Activated naive CD8-positive, alpha-beta T cell (primary cell): ENCODE measurements at regions not wholly inside any gene's neighbourhood (a gene's known extent, or its start where the extent isn't known, plus 50 kb on each side); places are given as distances from the start of the nearest gene placed in this dataset.

ENCODE experiments used
- H3K27ac Mint-ChIP-seq: one replicate; pipeline ENCODE4 v1.8.0; 2021; ENCODE audit warnings: mixed read lengths
- H3K27me3 Mint-ChIP-seq: one replicate; pipeline ENCODE4 v1.8.0; 2021; ENCODE audit warnings: mixed read lengths
- H3K36me3 Mint-ChIP-seq: one replicate; pipeline ENCODE4 v1.8.0; 2021; ENCODE audit warnings: mixed read lengths
- H3K4me1 Mint-ChIP-seq: one replicate; pipeline ENCODE4 v1.8.0; 2021; ENCODE audit warnings: low read depth, mixed read lengths
- H3K4me3 Mint-ChIP-seq: one replicate; pipeline ENCODE4 v1.8.0; 2021; ENCODE audit warnings: mild to moderate bottlenecking, mixed read lengths
- H3K9me3 Mint-ChIP-seq: one replicate; pipeline ENCODE4 v1.8.0; 2021; ENCODE audit warnings: low read depth, mixed read lengths

DNA sequence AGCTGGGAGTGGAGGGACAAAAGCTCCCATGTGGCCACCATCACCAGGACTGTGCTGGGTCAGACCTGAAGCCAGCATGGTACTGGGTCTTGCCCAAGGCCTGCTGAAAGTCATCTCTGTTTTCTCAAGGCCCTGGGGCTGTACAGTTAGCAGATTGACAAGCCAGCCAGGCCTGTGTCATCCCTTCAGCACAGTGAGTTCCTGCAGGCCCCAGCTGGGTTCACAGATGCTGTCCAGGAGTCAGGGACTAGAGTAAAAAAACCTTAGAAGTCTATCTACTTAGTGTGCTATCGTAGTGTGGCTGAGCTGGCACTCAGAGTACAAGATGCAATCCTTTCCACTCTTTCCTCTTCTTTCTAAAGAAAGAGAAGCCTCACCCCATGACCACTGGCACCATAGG, 246.0 kb upstream of the NAALADL2 start:
- Mint-ChIP-seq H3K36me3 (no peaks in the 10 kb centered on the region), H3K4me1 (no peaks in the 10 kb centered on the region), H3K27me3 (no peaks in the 10 kb centered on the region), H3K9me3 (peaks cover 4% of the 10 kb centered on the region), H3K27ac (no peak overlapping the region), H3K4me3 (no peak overlapping the region)

DNA sequence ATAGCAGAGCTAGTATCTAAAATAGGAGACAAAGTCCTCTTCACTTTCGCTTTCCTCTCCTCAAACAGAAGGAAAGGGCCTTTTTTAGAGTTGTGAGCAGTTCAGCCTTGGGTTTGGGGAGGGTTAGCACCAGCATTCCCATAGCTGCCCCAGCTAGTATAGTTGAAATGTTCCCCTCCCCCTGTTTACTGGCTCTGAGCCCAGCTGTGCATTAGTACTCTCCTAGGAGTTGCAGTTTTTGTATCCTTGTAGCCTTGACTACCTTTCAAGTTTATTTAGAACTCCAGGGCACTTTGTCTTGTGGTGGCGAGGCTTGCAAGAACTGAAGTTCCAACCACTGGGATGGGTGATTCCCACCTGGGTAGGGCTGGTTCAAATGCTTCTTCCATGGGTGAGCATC, 245.1 kb upstream of the NAALADL2 start:
- Mint-ChIP-seq H3K4me3 (no peak overlapping the region), H3K36me3 (no peaks in the 10 kb centered on the region), H3K9me3 (peaks cover 4% of the 10 kb centered on the region), H3K27ac (no peak overlapping the region), H3K4me1 (no peaks in the 10 kb centered on the region), H3K27me3 (no peaks in the 10 kb centered on the region)

DNA sequence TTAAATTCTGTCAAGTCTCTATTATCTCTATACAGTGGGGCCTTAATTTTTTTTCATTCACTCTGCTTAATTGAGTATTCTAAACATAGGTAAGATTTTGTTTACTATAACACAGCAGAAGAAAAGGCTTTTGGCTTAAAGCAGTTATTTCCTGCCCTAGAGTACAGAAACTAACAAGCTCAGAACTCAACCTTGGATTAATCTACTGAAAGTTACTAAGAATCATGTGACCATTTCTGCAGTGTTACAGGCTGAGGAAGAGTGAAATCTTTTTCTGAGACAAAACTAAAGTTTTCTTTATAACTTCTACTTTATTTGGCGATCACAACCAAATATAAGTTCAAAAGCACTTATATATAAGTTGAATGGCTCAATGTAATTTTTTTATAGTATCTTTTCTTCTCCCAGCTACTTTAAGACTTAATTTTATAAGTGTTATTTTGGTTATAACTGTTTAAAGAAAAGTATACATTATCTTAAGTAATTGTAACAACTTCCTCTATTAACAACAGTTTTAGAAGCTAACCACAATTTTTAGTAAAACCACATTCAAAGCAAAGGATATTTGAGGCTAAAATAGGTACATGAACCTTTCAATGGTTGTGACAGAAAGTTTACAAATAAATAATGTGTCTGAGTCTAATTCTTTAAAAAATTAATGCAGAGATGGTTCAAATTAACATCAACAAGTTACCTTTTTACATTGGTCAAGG, 240.6 kb upstream of the NAALADL2 start:
- Mint-ChIP-seq H3K4me3 (no peak overlapping the region), H3K36me3 (peaks cover 2% of the 10 kb centered on the region), H3K4me1 (no peaks in the 10 kb centered on the region), H3K9me3 (no peaks in the 10 kb centered on the region), H3K27me3 (no peaks in the 10 kb centered on the region), H3K27ac (no peak overlapping the region)

DNA sequence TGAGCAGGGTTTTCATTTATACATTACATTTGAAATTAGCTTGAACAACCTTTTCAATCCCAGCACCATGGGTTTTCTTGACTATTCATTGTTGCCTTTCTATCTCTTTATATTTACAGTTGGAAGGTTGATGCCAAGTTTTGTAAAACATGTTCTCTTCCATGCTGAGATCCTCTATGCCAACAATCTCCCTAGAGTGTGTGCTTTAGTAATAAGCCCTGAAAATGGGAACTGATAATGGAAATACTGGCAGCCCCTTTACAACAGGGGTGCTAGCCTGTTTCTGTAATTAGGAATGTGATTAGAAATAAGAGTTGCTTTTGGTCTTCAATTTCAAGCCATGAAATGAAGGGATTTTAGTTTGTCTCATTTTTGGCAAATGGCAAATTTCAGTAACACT, 239.9 kb upstream of the NAALADL2 start:
- Mint-ChIP-seq H3K27me3 (no peaks in the 10 kb centered on the region), H3K4me3 (no peak overlapping the region), H3K27ac (no peak overlapping the region), H3K4me1 (no peaks in the 10 kb centered on the region), H3K36me3 (peaks cover 2% of the 10 kb centered on the region), H3K9me3 (no peaks in the 10 kb centered on the region)

DNA sequence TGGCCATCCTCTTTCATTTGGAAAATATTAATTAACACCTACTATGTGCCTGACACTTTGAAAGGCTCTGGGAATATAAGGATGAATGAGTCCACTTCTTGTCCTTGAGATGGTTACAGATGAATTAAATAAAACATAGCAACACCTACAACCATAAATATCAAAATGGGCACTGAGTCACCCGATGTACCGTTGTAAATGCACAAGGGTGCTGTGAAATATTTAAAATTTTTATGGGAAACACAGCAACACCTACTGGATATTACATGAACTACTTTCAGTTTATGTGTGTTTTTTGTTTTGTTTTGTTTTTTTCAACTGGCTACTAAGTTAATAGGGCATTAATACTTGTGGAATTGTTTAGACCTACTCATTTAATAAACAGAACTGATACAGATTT, 239.0 kb upstream of the NAALADL2 start:
- no peak overlapping the region for H3K4me3 Mint-ChIP-seq
- peaks cover 2% of the 10 kb centered on the region for H3K36me3 Mint-ChIP-seq
- H3K27me3 Mint-ChIP-seq = no peaks in the 10 kb centered on the region
- no peaks in the 10 kb centered on the region for H3K9me3 Mint-ChIP-seq
- H3K4me1 Mint-ChIP-seq = no peaks in the 10 kb centered on the region
- no peak overlapping the region for H3K27ac Mint-ChIP-seq

DNA sequence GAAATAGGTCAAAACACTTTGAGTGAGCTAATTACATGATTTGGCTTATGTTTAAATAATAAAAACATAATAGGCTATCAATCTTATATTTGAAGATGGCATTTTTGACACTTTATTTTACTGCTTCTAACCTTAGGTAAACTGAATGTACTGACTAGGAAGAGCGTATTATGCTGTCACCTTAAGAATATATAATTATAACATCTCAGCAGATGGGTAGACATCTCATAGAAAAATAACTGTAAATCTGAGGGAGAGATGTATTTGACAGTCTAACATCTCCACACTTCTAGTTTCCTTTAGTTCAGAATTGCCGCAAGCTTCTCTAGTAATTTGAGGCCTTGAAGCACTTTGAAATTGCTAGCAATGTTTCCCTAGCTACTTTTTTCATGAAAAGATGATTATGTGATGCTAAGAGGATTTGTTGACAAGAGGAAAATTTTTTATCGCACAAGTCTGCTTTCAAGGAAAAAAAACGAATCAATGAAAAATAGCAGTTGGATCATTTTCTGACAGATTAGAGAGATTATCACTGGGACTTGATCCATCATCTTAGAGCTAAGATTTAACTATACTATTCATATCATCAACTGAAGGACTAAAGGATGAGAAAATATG, 238.2 kb upstream of the NAALADL2 start:
- Mint-ChIP-seq H3K4me3 (no peak overlapping the region), H3K9me3 (no peaks in the 10 kb centered on the region), H3K36me3 (peaks cover 2% of the 10 kb centered on the region), H3K4me1 (no peaks in the 10 kb centered on the region), H3K27me3 (no peaks in the 10 kb centered on the region), H3K27ac (no peak overlapping the region)

DNA sequence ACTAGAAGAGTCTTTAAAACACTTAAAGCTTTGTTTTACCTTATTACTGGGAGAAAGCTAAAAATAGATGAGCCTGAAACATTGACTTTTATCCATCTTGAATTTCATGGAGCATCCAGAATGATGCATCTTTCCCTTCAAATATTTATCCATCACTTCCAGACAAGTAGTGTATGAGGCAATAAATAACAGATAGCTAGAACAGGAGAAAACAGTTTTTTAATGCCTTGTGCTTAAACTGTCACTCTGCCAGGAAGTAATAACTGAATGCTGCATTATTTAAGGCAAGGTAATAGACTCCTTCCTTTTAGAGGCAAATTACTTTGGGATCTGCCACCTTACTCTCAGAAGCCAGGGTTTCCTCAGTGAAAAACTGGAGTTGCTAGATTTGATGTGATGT, 225.8 kb upstream of the NAALADL2 start:
- peaks cover 4% of the 10 kb centered on the region for H3K9me3 Mint-ChIP-seq
- H3K4me3 Mint-ChIP-seq = no peak overlapping the region
- no peaks in the 10 kb centered on the region for H3K36me3 Mint-ChIP-seq
- H3K4me1 Mint-ChIP-seq = no peaks in the 10 kb centered on the region
- H3K27ac Mint-ChIP-seq = no peak overlapping the region
- no peaks in the 10 kb centered on the region for H3K27me3 Mint-ChIP-seq

DNA sequence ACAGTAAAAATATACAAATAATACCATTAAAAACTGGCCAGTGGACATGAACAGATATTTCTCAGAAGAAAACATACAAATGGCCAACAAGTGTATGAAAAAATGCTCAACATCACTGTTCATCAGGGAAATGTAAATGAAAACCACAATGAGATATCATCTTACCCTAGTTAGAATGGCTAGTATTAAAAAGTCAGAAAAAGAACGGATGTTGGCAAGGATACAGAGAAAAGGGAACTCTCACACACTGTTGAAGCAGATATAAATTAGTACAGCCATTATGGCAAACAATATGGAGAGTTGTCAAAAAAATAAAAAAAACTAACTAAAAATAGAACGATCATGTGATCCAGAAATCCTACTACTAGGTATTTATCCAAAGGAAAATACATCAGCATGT, 222.7 kb upstream of the NAALADL2 start:
- H3K9me3 Mint-ChIP-seq = peaks cover 4% of the 10 kb centered on the region
- no peaks in the 10 kb centered on the region for H3K36me3 Mint-ChIP-seq
- H3K4me3 Mint-ChIP-seq = no peak overlapping the region
- no peak overlapping the region for H3K27ac Mint-ChIP-seq
- H3K27me3 Mint-ChIP-seq = no peaks in the 10 kb centered on the region
- H3K4me1 Mint-ChIP-seq = no peaks in the 10 kb centered on the region

DNA sequence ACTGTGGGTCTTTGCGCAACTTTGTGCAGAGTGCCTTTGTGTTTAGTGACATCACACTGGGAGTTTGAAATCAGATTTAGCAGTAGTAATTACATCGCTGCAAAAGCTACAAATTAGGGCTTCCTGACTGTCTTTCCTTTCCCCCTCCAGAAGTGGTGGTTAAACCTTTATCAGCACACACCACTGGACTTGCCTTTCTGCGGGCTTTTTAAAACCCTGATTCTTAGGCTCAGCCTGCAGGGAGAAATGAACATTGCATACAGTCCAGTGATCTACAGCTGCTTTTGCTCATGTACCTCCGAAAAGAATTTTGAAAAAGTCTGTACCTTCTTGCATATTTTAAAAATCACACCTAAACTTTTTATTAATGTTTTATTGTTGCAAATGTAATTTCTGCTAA, 219.7 kb upstream of the NAALADL2 start:
- Mint-ChIP-seq H3K4me1 (no peaks in the 10 kb centered on the region), H3K4me3 (no peak overlapping the region), H3K9me3 (peaks cover 4% of the 10 kb centered on the region), H3K36me3 (no peaks in the 10 kb centered on the region), H3K27ac (no peak overlapping the region), H3K27me3 (no peaks in the 10 kb centered on the region)

DNA sequence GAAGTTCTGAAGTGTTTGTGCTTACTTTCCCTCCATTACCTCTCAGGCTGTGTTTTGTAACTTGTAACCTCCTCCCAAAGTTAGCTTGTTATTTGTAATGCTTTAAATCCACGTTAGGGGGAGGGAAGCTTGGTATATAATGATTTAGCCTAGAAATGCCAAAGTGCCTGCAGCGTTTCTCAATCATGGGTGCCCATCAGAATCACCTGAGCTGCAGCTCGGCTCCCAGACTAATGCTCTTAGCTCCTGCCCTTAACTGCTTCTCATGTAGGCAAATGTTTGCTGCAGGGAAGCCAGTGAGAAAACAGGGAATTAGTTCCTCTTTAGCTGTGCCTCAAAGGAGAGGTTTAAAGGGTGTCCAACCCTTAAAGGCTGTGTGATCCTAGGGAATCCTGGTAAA, 219.2 kb upstream of the NAALADL2 start:
- Mint-ChIP-seq H3K36me3 (no peaks in the 10 kb centered on the region), H3K9me3 (peaks cover 4% of the 10 kb centered on the region), H3K27me3 (no peaks in the 10 kb centered on the region), H3K4me1 (no peaks in the 10 kb centered on the region), H3K4me3 (no peak overlapping the region), H3K27ac (no peak overlapping the region)

DNA sequence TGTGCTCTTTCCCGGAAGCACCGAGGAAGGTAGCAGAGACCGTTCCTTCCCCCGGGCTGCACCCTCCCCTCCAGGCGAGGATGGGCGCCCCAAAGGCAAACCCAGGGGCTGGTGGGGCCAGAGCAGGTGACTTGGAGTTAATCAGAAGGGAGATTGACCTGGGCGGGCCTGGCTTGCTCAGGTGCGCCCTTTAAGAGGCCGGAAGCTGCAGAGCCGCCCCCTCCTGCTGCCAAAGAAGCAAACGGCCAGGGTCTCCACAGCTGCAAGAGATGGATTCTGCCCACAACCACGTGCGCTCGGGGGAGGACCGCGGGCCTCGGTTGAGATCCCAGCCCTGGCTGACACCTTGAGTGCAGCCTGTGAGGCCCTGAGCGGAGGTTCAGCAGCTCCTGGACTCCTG, 218.2 kb upstream of the NAALADL2 start:
- no peaks in the 10 kb centered on the region for H3K4me1 Mint-ChIP-seq
- no peak overlapping the region for H3K4me3 Mint-ChIP-seq
- peaks cover 4% of the 10 kb centered on the region for H3K9me3 Mint-ChIP-seq
- H3K36me3 Mint-ChIP-seq = no peaks in the 10 kb centered on the region
- H3K27me3 Mint-ChIP-seq = no peaks in the 10 kb centered on the region
- no peak overlapping the region for H3K27ac Mint-ChIP-seq

DNA sequence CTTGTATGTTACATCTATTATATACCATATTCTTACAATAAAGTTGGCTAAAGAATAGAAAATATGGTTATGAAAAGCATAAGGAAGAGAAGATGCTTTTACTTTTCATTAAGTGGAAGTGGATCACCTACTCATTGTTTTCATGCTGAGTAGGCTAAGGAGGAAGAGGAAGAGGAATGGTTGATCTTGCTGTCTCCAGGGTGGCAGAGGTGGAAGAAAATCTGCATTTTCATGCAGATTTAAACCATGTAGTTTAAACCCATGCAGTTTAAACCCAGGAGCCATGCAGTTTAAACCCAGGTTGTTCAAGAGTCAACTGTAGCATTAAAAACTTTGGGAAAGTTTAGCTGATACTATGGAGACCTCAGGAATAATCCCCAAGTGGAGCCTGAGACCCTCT, 214.8 kb upstream of the NAALADL2 start:
- H3K27me3 Mint-ChIP-seq = no peaks in the 10 kb centered on the region
- H3K27ac Mint-ChIP-seq = no peak overlapping the region
- no peaks in the 10 kb centered on the region for H3K4me1 Mint-ChIP-seq
- no peaks in the 10 kb centered on the region for H3K9me3 Mint-ChIP-seq
- no peaks in the 10 kb centered on the region for H3K36me3 Mint-ChIP-seq
- H3K4me3 Mint-ChIP-seq = no peak overlapping the region

DNA sequence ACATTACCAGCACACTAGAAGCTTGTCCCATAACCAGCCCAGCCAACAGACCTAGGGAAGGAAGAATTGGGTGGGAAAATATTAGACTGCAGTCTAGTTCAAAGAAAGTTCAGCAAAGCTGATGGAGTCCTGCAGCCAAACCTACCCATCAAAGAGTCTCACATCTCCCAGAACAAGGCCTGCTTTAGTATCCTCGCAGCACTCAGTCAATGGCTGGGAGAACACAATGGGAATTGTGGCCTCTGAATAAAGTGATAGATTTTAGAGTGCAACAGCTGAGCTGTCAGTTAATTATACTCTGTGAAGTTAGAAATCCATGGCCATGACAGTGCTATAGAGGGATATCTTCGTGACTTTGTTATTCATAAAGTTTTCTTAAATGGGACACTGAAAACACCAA, 207.2 kb upstream of the NAALADL2 start:
- no peaks in the 10 kb centered on the region for H3K9me3 Mint-ChIP-seq

DNA sequence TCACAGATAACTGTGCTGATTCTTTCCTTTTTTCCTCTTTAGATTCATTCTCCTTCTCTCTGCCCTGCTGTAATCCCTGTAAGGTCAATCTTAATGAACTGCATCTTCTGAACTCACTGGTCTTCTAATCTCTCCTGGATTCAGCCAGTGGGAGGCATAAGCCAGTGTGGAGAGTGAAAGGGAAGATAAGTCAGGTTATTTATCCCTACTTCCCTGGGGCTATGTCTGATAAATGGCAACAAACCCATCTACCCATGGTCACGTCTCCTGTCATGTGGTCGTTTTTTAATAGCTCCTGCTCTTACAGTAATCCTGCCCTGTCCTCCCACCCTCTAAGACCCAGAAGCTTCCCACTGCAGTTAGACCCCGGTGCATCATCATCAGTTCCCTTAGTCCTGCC, 199.6 kb upstream of the NAALADL2 start:
- H3K4me3 Mint-ChIP-seq = no peak overlapping the region
- H3K27me3 Mint-ChIP-seq = no peaks in the 10 kb centered on the region
- no peaks in the 10 kb centered on the region for H3K9me3 Mint-ChIP-seq
- no peak overlapping the region for H3K27ac Mint-ChIP-seq
- no peaks in the 10 kb centered on the region for H3K4me1 Mint-ChIP-seq
- no peaks in the 10 kb centered on the region for H3K36me3 Mint-ChIP-seq

More for the DNA sequence above, 207.2 kb upstream of the NAALADL2 start:
- Mint-ChIP-seq H3K27ac (no peak overlapping the region), H3K4me3 (no peak overlapping the region), H3K4me1 (no peaks in the 10 kb centered on the region), H3K27me3 (no peaks in the 10 kb centered on the region), H3K36me3 (no peaks in the 10 kb centered on the region)

DNA sequence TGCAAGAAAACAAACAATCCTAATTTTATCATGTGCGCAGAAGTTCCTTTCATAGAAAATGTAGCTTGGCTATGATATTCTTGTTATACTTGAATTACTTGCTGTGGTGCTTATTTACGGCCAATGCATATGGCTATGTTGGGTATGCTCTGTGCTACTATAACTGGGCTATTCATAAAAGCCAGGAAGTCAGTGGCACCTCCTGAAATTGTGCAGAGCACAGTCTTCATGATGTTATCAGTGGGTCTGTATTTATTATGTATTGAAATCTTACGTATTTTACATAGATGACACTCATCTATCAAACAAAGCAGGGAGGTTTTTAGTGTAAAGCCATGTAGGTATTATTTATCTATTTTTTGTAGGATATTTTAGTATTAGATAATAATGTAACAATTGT, 196.5 kb upstream of the NAALADL2 start:
- H3K4me1 Mint-ChIP-seq = no peaks in the 10 kb centered on the region
- H3K9me3 Mint-ChIP-seq = peaks cover 12% of the 10 kb centered on the region
- H3K27ac Mint-ChIP-seq = no peak overlapping the region
- no peak overlapping the region for H3K4me3 Mint-ChIP-seq
- H3K27me3 Mint-ChIP-seq = no peaks in the 10 kb centered on the region
- no peaks in the 10 kb centered on the region for H3K36me3 Mint-ChIP-seq

DNA sequence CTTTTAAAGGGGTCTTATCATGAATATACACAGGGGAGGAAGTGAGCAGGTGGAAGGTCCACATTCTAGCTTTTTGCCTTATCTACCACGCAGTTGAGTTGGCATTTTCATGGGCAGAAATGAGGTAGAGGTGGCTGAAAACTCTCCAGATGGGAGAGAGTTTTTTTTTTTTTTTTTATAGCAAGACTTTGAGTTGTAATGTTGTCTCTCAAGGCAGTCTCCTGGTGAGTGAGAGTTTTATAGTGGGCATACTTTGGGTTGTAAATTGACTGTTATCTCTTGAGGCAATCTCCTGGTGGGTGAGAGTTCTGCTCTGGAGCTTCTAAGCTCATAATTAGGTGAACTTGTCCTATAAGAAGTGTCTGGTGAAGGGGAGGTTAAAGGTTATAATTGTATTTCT, 191.7 kb upstream of the NAALADL2 start:
- H3K4me3 Mint-ChIP-seq = no peak overlapping the region
- H3K27me3 Mint-ChIP-seq = no peaks in the 10 kb centered on the region
- peaks cover 12% of the 10 kb centered on the region for H3K9me3 Mint-ChIP-seq
- H3K27ac Mint-ChIP-seq = no peak overlapping the region
- no peaks in the 10 kb centered on the region for H3K36me3 Mint-ChIP-seq
- no peaks in the 10 kb centered on the region for H3K4me1 Mint-ChIP-seq
